Neural cell (in vitro differentiated cells): ENCODE measurements at regions not wholly inside any gene's neighbourhood (a gene's known extent, or its start where the extent isn't known, plus 50 kb on each side); places are given as distances from the start of the nearest gene placed in this dataset.

Experiments used
- H2AFZ ChIP-seq: fragments of 200-600, 300-800 bp; sonication (generic), shearing (Covaris generic); 2 replicates; pipeline ENCODE4 v1.6.0; 2014; ENCODE audit warnings: low read depth, mild to moderate bottlenecking, antibody characterized with exemption, low read length, moderate library complexity
- H3F3A ChIP-seq: fragments of 200-600 bp; shearing (Covaris generic); 2 replicates; pipeline ENCODE4 v1.6.1; 2016; ENCODE audit warnings: mild to moderate bottlenecking, moderate library complexity, mixed read lengths, antibody characterized with exemption, low read length; ENCODE audit not compliant: insufficient read depth, poor library complexity, severe bottlenecking
- H3K27ac ChIP-seq: fragments of 200-600, 300-800 bp; sonication (generic), shearing (Covaris generic); 2 replicates; pipeline ENCODE4 v1.5.1; 2014; ENCODE audit warnings: mild to moderate bottlenecking, low read length, moderate library complexity
- H3K27me3 ChIP-seq: fragments of 300-800, 200-600 bp; sonication (generic), shearing (Covaris generic); 2 replicates; pipeline ENCODE4 v1.6.0; 2014; ENCODE audit warnings: mild to moderate bottlenecking, low read depth, low read length, moderate library complexity; ENCODE audit not compliant: insufficient read depth
- H3K36me3 ChIP-seq: fragments of 300-800, 200-600 bp; sonication (generic), shearing (Covaris generic); 2 replicates; pipeline ENCODE4 v1.5.1; 2014; ENCODE audit warnings: mild to moderate bottlenecking, antibody characterized with exemption, low read length, moderate library complexity; ENCODE audit not compliant: insufficient read depth
- H3K4me2 ChIP-seq: fragments of 300-800, 200-600 bp; sonication (generic), shearing (Covaris generic); 2 replicates; pipeline ENCODE4 v1.6.0; 2014; ENCODE audit warnings: mild to moderate bottlenecking, low read length
- H3K4me3 ChIP-seq: fragments of 300-800, 200-600 bp; sonication (generic), shearing (Covaris generic); 2 replicates; pipeline ENCODE4 v1.5.1; 2014; ENCODE audit warnings: mild to moderate bottlenecking, low read length, moderate library complexity
- H3K79me2 ChIP-seq: fragments of 200-600 bp; shearing (Covaris generic); replicated peaks from 2 replicates; pipeline ENCODE4 v1.6.0; 2014; ENCODE audit warnings: mild to moderate bottlenecking, low read length, moderate library complexity; ENCODE audit not compliant: insufficient read depth
- H3K9ac ChIP-seq: fragments of 300-800, 200-600 bp; sonication (generic), shearing (Covaris generic); 2 replicates; pipeline ENCODE4 v1.6.1; 2016; ENCODE audit warnings: mild to moderate bottlenecking, low read length, mixed read lengths
- H3K9me2 ChIP-seq: fragments of 200-600 bp; shearing (Covaris generic); 2 replicates; pipeline ENCODE4 v1.6.1; 2016; ENCODE audit warnings: mild to moderate bottlenecking, low read length, mixed read lengths; ENCODE audit not compliant: insufficient read depth
- H3K9me3 ChIP-seq: fragments of 200-600, 300-800 bp; sonication (generic), shearing (Covaris generic); 2 replicates; pipeline ENCODE4 v1.6.1; 2016; ENCODE audit warnings: mild to moderate bottlenecking, mixed run types, low read length, moderate library complexity, mixed read lengths
- H4K20me1 ChIP-seq: fragments of 200-600 bp; shearing (Covaris generic); 2 replicates; pipeline ENCODE4 v1.6.1; 2016; ENCODE audit warnings: mild to moderate bottlenecking, mixed run types; ENCODE audit not compliant: insufficient read depth
- EP300 ChIP-seq: fragments of 450-650 bp; conservative IDR thresholded peaks from 2 replicates; pipeline ENCODE4 v1.6.1; 2014; ENCODE audit warnings: antibody characterized with exemption, mild to moderate bottlenecking, moderate library complexity; ENCODE audit not compliant: poor library complexity, severe bottlenecking
- EZH2 ChIP-seq: fragments of 200-600, 300-800 bp; shearing (Covaris generic), sonication (generic); IDR thresholded peaks from 2 replicates; pipeline ENCODE4 v1.6.1; 2014; ENCODE audit warnings: antibody characterized with exemption, low read length, borderline replicate concordance, mild to moderate bottlenecking; ENCODE audit not compliant: insufficient read depth, poor library complexity, severe bottlenecking
- MXI1 ChIP-seq: fragments of 450-650 bp; conservative IDR thresholded peaks from 2 replicates; pipeline ENCODE4 v1.6.1; 2014; ENCODE audit warnings: antibody characterized with exemption, mild to moderate bottlenecking; ENCODE audit not compliant: poor library complexity, severe bottlenecking
- POLR2AphosphoS5 ChIP-seq: IDR thresholded peaks from 2 replicates; pipeline ENCODE4 v1.6.1; 2012
- RAD21 ChIP-seq: fragments of 450-650 bp; conservative IDR thresholded peaks from 2 replicates; pipeline ENCODE4 v1.6.1; 2014; ENCODE audit warnings: antibody characterized with exemption, mild to moderate bottlenecking, moderate library complexity
- REST ChIP-seq: IDR thresholded peaks from 2 replicates; pipeline ENCODE4 v1.6.1; 2012; ENCODE audit warnings: borderline replicate concordance
- SMC3 ChIP-seq: fragments of 450-650 bp; conservative IDR thresholded peaks from 2 replicates; pipeline ENCODE4 v1.6.1; 2014; ENCODE audit warnings: antibody characterized with exemption, mild to moderate bottlenecking, moderate library complexity; ENCODE audit not compliant: poor library complexity
- TAF1 ChIP-seq: IDR thresholded peaks from 2 replicates; pipeline ENCODE4 v1.6.1; 2012; ENCODE audit warnings: low read depth
- TF ChIP-seq, protein P1 (sequence below): fragments of 450-650 bp; IDR thresholded peaks from 2 replicates; pipeline ENCODE4 v1.5.1; 2014; ENCODE audit warnings: antibody characterized with exemption, mild to moderate bottlenecking, moderate library complexity; ENCODE audit not compliant: poor library complexity, severe bottlenecking

GRCh38 chr16:52035436-52035835 is 511.5 kb downstream of the TOX3 start:
- TF ChIP-seq POLR2AphosphoS5, result no peak
- no peak for TF ChIP-seq MXI1
- no peak for TF ChIP-seq EP300
- no peak for TF ChIP-seq EZH2
- no peak for TF ChIP-seq TAF1
- no peak for TF ChIP-seq REST
- no peak for TF ChIP-seq SMC3
- no peak for TF ChIP-seq RAD21
- TF ChIP-seq, protein P1, sequence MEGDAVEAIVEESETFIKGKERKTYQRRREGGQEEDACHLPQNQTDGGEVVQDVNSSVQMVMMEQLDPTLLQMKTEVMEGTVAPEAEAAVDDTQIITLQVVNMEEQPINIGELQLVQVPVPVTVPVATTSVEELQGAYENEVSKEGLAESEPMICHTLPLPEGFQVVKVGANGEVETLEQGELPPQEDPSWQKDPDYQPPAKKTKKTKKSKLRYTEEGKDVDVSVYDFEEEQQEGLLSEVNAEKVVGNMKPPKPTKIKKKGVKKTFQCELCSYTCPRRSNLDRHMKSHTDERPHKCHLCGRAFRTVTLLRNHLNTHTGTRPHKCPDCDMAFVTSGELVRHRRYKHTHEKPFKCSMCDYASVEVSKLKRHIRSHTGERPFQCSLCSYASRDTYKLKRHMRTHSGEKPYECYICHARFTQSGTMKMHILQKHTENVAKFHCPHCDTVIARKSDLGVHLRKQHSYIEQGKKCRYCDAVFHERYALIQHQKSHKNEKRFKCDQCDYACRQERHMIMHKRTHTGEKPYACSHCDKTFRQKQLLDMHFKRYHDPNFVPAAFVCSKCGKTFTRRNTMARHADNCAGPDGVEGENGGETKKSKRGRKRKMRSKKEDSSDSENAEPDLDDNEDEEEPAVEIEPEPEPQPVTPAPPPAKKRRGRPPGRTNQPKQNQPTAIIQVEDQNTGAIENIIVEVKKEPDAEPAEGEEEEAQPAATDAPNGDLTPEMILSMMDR, result no peak
- Histone ChIP-seq H3F3A (no peaks in the 10 kb centered on the region), H3K9ac (no peak overlapping the region)

GRCh38 chr16:52034830-52035229 is 512.1 kb downstream of the TOX3 start:
- H3K79me2 ChIP-seq, result no peaks in the 10 kb centered on the region
- no peak overlapping the region for H3K4me3 ChIP-seq
- no peaks in the 10 kb centered on the region for H4K20me1 ChIP-seq
- no peak overlapping the region for H2AFZ ChIP-seq
- TF ChIP-seq EP300 (no peak), REST (no peak), RAD21 (no peak)
- TF ChIP-seq, protein P1, result no peak
- no peak overlapping the region for H3K27ac ChIP-seq
- H3K9me2 ChIP-seq, result no peaks in the 10 kb centered on the region
- no peak overlapping the region for H3K9ac ChIP-seq
- no peaks in the 10 kb centered on the region for H3F3A ChIP-seq
- H3K4me2 ChIP-seq, result no peak overlapping the region
- H3K36me3 ChIP-seq, result no peaks in the 10 kb centered on the region
- no peaks in the 10 kb centered on the region for H3K27me3 ChIP-seq
- H3K9me3 ChIP-seq, result no peaks in the 10 kb centered on the region

More at GRCh38 chr16:52035436-52035835, 511.5 kb downstream of the TOX3 start:
- Histone ChIP-seq H3K4me2 (no peak overlapping the region), H3K9me2 (no peaks in the 10 kb centered on the region), H4K20me1 (no peaks in the 10 kb centered on the region), H3K4me3 (no peak overlapping the region), H3K9me3 (no peaks in the 10 kb centered on the region), H3K79me2 (no peaks in the 10 kb centered on the region), H3K27me3 (no peaks in the 10 kb centered on the region), H3K27ac (no peak overlapping the region), H3K36me3 (no peaks in the 10 kb centered on the region), H2AFZ (no peak overlapping the region)
